ENCODE measurements at regions not wholly inside any gene's neighbourhood (a gene's known extent, or its start where the extent isn't known, plus 50 kb on each side); places are given as distances from the start of the nearest gene placed in this dataset.
"Not testable (repeated sequence)": the region's sequence is repeated elsewhere in the genome, so short reads cannot be mapped to it uniquely, and the experiment has no call there.

DNA sequence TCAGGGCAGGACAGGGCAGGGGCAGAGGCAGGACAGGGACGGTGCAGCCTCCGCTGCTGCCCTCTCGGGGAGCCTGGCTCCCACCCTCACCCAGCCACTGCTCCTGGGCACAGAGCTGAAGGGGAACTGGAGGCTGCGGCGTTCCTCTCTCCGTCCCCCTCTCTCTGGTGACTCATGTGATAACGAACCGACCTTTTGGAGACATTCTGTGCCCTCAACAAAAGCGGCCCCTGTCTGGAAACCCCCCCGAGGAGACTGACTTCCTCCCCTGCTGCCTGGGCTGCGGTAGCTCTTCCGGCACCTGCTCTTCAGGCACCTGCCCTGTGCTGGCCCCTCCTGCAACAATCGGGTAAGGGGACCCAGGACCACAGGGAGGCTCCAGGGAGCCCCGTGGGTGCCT is 5419.6 kb upstream of the TPTE start:
- DNase-seq (ENCODE audit: low spot score in 2 of 2): peak in 1 of 2 donors; percentile 70
- not testable (repeated sequence) for H3K4me1 ChIP-seq, H3K36me3 ChIP-seq, H3K27ac ChIP-seq, H3K4me3 ChIP-seq, H3K9me3 ChIP-seq, H3K27me3 ChIP-seq
- no CpG with 5 or more reads among the region's 14 CpGs for WGBS
- TF ChIP-seq POLR2A (IDR thresholded peaks at IDR 0.05): peak in 1 of 2 donors; percentile 31

DNA sequence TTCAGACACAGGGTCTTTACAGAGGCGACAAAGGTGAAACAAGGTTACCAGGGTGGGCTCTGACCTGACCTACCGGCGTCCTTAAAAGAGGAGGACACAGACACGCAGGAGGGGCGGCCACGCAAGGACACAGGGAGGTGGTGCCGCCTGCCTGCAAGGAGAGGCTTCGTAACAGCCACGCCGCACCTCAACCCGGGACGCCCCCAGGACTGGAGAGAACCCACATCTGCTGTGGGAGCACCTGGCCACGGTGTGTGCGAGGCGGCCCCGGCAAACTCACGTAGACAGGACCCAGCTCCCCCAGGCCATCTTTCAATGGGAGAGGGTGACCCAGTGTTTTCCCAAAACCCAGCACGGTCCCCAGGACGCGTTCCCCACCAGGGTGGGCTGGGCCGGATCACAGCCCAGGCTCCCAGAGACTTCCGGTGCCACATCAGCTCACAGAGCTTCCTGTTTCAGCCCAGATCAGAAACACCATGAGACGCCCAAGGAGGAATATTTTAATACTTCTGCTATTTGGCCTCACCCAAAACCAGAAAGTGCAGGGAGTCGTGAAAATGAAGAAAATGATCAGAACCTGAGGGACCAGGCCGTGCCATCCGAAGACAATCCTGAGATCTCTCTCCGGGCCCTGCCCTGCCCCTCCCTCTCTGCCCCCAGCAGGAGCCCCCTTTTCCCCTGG is 5417.4 kb upstream of the TPTE start:
- DNase-seq (ENCODE audit: low spot score in 2 of 2): peak in 1 of 2 donors; percentile 13
- not testable (repeated sequence) for H3K9me3 ChIP-seq, H3K4me1 ChIP-seq, H3K27me3 ChIP-seq, H3K27ac ChIP-seq, H3K36me3 ChIP-seq, H3K4me3 ChIP-seq
- WGBS: 43% methylated on average over 4 of the region's 27 CpGs

DNA sequence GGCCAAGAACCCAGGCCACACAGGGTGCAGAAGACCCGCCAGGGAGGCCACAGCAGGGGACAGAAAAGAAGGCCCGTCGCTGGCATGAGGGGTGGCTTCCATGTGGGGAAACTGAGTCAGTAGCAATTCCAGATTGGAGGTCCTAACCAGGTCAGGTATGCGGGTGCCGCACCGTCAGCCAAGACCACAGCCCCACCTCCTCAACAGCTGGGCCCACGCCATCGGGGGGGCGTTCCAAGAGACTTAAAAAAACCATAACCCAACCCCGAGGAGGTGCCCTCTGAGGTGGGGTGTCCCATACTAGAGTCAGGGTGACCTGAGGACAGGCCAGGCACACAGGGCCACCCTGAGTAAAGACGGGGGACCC is 5416.8 kb upstream of the TPTE start:
- not testable (repeated sequence) for H3K9me3 ChIP-seq, H3K4me3 ChIP-seq, H3K27ac ChIP-seq, H3K4me1 ChIP-seq, H3K27me3 ChIP-seq, H3K36me3 ChIP-seq
- 91% methylated on average over 6 of the region's 11 CpGs for WGBS
- DNase-seq (ENCODE audit: low spot score in 2 of 2): peak in 1 of 2 donors; percentile 16

DNA sequence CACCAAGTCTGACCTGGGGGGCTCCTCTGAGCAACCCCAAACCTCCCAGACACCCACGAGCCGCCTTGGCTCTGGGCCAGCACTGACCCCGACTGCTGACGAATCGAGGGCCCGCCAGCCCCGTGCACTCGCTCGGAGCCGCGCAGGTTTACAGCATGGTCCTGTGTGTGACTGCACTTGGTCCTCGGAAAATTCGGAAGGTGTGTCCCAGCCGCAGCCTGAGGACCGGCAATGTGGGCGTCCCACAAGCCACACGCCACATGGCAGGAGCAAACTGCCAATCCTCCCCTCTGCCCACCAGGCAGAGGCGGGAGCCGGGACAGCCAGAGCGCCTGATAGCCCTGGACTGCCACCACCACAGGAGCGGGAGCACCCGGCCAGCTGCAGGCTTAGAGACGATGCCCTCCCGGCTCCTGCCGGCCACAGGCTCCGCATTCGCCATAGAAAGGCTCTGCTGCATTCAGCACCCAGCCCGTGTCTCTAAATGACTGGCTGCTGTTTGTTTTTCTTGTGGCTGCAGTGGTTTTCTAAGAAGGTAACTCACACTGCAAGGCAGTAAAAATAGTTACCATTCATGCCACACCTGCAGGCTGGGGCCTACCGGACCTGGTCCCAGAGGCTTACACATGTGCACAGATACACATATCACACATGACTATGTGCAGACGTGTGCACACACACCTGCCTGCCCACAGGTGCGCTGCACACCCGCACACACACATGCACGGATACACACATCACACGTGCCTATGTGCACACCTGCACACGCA is 5415.3 kb upstream of the TPTE start:
- not testable (repeated sequence) for H3K4me1 ChIP-seq, H3K4me3 ChIP-seq, H3K9me3 ChIP-seq, H3K36me3 ChIP-seq, H3K27ac ChIP-seq, H3K27me3 ChIP-seq
- no CpG with 5 or more reads among the region's 35 CpGs for WGBS
- DNase-seq (ENCODE audit: low spot score in 2 of 2): peak in 1 of 2 donors; percentile 54

DNA sequence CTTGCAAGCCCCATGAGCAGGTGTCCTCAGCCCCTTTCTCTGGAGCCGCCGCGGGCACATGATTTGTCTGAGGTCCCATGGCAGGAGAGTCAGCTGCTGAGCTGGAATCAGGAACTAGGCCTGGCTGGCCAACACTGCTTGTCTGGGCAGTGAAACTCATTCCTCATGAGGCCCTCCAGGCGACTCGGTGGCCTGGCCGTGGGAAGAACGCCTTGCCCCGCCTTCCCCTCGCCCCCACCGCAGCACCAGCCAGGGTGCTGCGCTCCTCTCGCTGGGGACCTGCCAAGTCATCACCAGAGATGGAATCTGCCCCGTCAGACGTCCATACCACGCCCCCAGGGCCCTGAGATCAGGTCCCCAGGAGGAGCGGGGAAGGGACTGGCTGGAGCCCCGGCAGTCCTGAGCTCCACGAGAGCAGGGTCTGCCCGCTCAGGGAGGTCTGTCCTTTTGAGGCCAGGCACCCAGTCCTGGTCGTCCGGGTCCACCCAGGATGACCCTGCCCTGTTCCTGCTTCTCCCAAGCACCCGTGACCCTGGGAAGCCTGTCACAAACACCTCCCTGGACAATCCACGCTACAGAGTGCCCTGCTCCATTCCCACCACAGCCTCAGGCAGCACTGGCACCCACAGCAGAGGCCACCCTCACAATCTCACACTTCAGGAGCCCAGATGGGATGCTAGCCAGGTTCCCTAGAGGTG is 5414.5 kb upstream of the TPTE start:
- H3K27ac ChIP-seq: peak overlapping the region; percentile 12
- H3K9me3 ChIP-seq, H3K4me3 ChIP-seq, H3K27me3 ChIP-seq, H3K36me3 ChIP-seq, H3K4me1 ChIP-seq: not testable (repeated sequence)
- peak in 1 of 2 donors; percentile 42 for DNase-seq (ENCODE audit: low spot score in 2 of 2)
- WGBS: no CpG with 5 or more reads among the region's 23 CpGs

DNA sequence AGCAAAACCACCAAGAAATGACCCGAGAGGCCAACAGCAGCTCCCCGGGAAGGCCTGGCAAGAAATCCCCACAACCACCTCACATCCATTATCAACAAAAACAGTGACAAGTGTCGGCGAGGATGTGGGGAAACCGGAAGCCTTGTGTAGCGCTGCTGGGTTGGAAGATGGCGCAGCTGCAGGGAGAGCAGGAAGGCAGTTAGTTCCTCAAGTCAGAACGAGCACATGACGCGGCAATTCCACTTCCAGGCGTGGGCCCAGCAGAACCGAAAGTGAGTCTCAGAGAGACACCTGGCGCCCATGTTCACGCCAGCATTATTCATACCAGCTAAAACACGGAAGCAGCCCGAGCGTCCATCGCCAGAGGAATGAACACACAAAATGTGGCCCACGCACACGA is 5413.7 kb upstream of the TPTE start:
- H3K27me3 ChIP-seq; H3K4me3 ChIP-seq; DNase-seq (ENCODE audit: low spot score in 2 of 2); H3K36me3 ChIP-seq; H3K4me1 ChIP-seq; H3K27ac ChIP-seq; H3K9me3 ChIP-seq: not testable (repeated sequence)
- no CpG with 5 or more reads among the region's 20 CpGs for WGBS

DNA sequence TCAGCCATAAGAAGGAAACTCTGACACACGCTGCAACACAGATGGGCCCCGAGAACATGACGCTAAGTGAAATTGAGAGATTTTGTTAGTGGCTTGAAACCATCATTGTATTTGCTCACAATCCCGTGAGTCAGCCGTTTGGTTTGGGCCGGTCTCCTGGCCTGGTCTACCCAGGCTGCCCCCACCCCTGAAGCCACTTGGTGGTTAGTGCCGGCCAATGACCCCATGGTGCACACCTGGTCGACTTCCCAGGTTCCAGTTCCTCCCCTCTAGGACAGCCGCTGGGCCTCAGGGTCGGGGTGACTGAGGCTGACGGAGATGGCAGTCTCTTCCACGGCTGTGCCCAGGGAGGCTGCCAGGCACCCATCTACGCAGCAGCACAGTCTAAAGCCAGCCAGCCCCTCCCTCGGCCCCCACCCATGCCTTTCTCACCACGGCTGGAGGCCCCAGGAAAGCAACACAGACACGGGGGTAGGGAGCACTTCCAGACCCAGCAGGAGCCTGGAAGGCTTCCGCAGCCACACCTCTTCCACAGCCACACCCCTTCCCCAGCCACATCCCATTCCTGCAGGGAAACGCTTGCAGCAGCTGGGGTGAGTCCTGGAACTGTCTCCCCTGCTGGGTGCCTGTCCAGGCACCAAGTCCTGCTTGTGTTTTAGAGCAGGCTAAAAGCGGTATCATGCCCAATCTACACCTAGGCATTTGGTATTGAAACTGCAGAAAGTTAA is 5413.2 kb upstream of the TPTE start:
- not testable (repeated sequence) for H3K4me1 ChIP-seq, H3K36me3 ChIP-seq, H3K27me3 ChIP-seq, H3K27ac ChIP-seq, H3K9me3 ChIP-seq, H3K4me3 ChIP-seq
- DNase-seq (ENCODE audit: low spot score in 2 of 2): peak in 1 of 2 donors; percentile 40
- WGBS: no CpG with 5 or more reads among the region's 19 CpGs

DNA sequence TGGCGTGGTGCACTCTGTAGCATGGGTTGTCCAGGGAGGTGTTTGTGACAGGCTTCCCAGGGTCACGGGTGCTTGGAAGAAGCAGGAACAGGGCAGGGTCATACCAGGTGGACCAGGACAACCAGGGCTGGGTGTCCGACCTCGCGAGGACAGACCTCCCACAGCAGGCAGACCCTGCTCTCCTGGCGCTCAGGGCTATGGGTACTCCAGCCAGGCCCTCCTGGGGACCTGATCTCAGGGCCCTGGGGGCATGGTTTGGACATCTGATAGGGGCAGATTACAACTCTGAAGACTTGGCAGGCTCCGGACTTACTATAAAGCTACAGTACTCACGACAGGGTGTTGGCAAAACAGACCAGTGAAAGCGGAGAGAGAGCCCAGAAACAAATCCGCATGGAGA is 5410.2 kb upstream of the TPTE start:
- not testable (repeated sequence) for H3K27me3 ChIP-seq, H3K36me3 ChIP-seq, H3K9me3 ChIP-seq, H3K27ac ChIP-seq, H3K4me3 ChIP-seq, H3K4me1 ChIP-seq
- DNase-seq (ENCODE audit: low spot score in 2 of 2): peak in 1 of 2 donors; percentile 40
- no CpG with 5 or more reads among the region's 10 CpGs for WGBS

DNA sequence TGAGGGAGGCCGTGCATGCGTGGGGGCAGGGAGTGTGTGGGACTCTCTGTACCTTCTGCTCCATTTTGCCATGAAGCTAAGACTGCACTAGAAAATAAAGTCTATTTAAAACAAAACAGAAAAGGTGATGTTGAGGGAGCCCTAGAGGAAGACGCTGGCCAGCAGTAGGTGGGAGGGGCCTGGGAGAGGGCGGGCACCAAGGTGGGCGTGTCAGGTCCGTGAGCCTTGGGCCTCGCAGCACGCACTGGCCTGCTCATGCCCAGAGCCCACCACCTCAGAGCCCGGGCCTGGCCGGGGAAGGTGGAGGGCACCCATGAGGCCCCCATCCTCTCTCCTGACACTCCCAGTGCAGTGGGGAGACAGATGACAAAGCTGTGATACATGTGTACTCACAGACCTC is 5408.3 kb upstream of the TPTE start:
- not testable (repeated sequence) for H3K4me1 ChIP-seq; H3K4me3 ChIP-seq; H3K36me3 ChIP-seq; H3K27me3 ChIP-seq; H3K27ac ChIP-seq; H3K9me3 ChIP-seq; DNase-seq (ENCODE audit: low spot score in 2 of 2)
- no CpG with 5 or more reads among the region's 10 CpGs for WGBS

DNA sequence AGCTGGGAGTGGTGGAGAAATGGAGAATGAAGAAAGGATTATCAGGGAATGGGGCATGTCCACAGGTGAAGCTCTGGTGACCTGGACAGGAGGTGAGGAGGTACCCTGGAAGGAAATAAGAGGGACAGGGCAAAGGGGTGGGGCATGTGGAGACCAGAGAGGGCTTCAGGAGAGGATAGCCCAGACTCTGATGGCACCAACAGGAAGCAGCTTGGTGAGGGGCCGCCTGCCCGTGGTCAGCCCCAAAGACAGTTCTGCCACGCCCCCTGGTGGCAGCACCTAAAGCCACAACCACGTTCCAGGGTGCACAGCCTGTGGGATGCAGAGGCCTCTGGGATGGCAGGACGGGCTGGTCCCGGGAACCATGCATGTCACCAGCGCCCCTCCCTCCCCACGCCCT is 5406.9 kb upstream of the TPTE start:
- H3K27ac ChIP-seq; H3K36me3 ChIP-seq; H3K27me3 ChIP-seq; H3K4me1 ChIP-seq; H3K9me3 ChIP-seq; H3K4me3 ChIP-seq; DNase-seq (ENCODE audit: low spot score in 2 of 2): not testable (repeated sequence)
- no CpG with 5 or more reads among the region's 8 CpGs for WGBS

DNA sequence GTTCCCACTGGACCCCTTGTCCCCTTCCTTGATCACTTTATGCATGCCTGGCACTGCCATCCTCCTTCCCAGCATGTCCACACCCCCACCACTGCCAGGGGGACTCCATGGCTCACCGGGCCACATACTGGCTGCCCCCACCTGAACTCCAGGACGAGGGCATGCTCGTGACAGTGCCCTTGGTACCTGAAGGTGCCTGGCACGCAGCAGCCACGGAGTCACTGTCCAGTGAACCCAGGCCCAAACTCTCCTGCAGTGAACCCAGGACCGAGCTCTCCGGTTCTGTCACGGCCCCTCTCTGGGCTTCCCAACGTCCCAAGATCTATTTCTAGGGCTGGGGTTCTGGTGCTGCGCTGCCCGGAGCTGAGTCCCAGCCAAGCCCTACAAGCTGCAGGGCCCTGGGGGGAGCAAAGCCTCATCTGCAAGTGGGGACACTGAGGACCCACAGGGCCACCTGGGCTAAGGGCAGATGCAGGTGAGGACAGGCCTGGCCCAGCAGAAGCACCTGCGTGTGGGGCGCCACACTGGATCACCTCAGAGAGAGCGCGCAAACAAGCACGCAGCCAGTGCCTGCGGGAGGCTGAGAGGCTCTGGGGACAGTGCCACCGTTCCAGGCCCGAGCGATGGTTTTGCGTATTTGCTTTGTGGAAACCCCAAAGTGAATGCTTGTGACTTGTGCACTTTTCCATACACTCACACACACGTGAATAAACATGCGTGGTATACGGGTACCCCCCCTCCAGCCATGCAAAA is 5406.3 kb upstream of the TPTE start:
- H3K27me3 ChIP-seq; H3K4me3 ChIP-seq; H3K36me3 ChIP-seq; DNase-seq (ENCODE audit: low spot score in 2 of 2); H3K4me1 ChIP-seq; H3K27ac ChIP-seq; H3K9me3 ChIP-seq: not testable (repeated sequence)
- WGBS: no CpG with 5 or more reads among the region's 24 CpGs

DNA sequence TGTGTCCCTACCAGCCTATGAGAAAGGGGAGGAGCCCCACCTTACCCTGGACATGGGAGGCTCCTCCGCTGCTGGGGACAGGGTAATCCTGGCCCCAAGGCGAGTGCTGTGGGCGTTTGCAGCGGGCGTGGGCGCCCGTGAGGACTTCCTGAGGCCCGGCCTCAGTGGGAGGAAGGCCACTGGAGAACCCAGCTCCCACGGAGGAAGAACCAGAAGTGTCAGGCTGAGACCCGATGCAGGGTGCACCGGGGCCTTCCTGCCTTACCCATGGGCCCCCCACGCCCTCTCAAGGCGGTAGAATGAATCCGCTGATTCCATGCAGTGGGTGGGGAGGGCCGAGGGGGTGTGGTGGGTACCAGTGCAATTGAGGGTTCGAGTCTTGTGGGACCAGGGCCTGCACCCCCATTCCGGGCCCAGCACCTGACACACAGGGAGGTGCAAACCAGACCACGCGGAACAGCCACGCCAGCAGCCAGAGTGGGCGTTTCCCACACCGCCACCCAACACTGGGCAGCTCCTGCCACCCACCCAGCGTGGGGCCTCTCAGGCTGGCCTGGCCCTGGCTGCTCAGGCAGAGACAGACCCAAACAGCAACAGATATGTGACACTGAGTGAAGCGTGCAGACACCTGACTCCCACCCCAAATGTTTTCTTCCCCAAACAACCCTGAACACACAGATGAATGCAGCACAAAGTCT is 5405.6 kb upstream of the TPTE start:
- no CpG with 5 or more reads among the region's 24 CpGs for WGBS
- not testable (repeated sequence) for H3K27ac ChIP-seq; DNase-seq (ENCODE audit: low spot score in 2 of 2); H3K27me3 ChIP-seq; H3K4me1 ChIP-seq; H3K4me3 ChIP-seq; H3K9me3 ChIP-seq; H3K36me3 ChIP-seq

Measured in suprapubic skin (tissue), 4 donors.